ENCODE measurements at regions not wholly inside any gene's neighbourhood (a gene's known extent, or its start where the extent isn't known, plus 50 kb on each side); places are given as distances from the start of the nearest gene placed in this dataset.

DNA sequence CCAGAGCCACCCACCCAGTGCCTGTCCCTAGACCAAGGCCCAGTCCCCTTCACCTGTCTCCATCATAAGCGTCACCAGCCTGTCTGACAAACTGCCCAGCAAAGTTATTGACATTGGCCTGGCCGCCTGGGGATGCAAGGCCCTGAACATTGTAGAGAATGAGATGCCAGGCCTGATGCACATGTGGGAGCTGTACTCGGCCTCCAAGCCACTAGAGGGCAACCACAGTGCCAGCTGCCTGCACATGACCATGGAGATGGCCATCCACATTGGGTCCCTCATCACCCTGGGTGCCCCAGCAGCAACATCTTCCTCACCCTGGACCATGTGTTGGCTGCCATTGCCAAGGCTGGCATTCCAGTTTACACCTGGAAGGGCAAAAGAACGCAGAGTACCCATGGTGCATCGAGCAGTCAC is 63.7 kb upstream of the ANTXRL start:
- Histone ChIP-seq H3K27me3 (ENCODE audit: insufficient read depth, low read length) (no peaks in the 10 kb centered on the region; the same call in 1 of the 2 replicates), H3K36me3 (ENCODE audit: insufficient read depth, low read depth, low read length) (no peaks in the 10 kb centered on the region), H3K27ac (ENCODE audit: low read length) (no peak overlapping the region), H3K4me1 (ENCODE audit: insufficient read depth, low read length) (no peaks in the 10 kb centered on the region), H3K4me3 (ENCODE audit: low read length) (no peak overlapping the region), H3K9me3 (ENCODE audit: insufficient read depth, low read depth, low read length) (no peaks in the 10 kb centered on the region), H3K9ac (ENCODE audit: low read depth, low read length) (no peak overlapping the region)

DNA sequence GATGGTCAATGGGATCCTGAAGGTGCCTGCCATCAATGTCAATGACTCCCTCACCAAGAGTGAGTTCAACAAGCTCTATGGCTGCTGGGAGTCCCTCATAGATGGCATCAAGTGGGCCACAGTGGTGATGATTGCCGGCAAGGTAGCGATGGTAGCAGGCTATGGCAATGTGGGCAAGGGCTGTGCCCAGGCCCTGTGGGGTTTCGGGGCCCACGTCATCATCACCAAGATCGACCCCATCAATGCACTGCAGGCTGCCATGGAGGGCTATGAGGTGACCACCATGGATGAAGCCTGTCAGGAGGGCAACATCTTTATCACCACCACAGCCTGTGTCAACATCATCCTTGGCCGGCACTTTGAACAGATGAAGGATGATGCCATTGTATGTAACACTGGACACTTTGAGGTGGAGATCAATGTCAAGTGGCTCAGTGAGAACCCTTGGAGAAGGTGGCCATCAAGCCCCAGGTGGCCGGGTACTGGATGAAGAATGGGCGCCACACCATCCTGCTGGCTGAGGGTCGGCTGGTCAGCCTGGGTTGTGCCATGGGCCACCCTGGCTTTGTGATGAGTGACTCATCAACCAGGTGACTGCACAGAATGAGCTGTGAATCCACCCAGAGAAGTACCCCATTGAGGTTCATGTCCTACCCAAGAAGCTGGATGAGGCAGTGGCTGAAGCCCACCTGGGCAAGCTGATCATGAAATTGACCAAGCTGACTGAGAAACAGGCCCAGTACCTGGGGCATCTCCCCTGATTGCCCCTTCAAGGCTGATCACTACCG is 63.0 kb upstream of the ANTXRL start:
- Histone ChIP-seq H3K36me3 (ENCODE audit: insufficient read depth, low read depth, low read length) (no peaks in the 10 kb centered on the region), H3K4me1 (ENCODE audit: insufficient read depth, low read length) (no peaks in the 10 kb centered on the region; the same call in 1 of the 2 replicates), H3K4me3 (ENCODE audit: low read length) (no peak overlapping the region), H3K9me3 (ENCODE audit: insufficient read depth, low read depth, low read length) (no peaks in the 10 kb centered on the region), H3K9ac (ENCODE audit: low read depth, low read length) (no peak overlapping the region), H3K27me3 (ENCODE audit: insufficient read depth, low read length) (no peaks in the 10 kb centered on the region), H3K27ac (ENCODE audit: low read length) (no peak overlapping the region)

DNA sequence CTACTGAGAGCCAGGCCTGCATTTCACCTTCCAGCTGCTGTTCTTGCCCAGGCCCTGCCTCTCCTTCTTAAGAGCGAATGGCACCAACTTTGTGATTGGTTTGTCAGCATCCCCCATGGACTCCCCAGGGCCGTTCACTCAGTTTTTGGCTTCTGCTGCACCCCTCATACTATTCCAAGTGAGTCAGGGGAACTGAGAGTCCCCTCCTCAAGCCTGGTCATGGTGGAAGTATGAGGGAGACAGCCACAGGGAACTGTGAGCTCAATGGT is 62.4 kb upstream of the ANTXRL start:
- no peaks in the 10 kb centered on the region; the same call in 1 of the 2 replicates for H3K4me1 ChIP-seq (ENCODE audit: insufficient read depth, low read length)

DNA sequence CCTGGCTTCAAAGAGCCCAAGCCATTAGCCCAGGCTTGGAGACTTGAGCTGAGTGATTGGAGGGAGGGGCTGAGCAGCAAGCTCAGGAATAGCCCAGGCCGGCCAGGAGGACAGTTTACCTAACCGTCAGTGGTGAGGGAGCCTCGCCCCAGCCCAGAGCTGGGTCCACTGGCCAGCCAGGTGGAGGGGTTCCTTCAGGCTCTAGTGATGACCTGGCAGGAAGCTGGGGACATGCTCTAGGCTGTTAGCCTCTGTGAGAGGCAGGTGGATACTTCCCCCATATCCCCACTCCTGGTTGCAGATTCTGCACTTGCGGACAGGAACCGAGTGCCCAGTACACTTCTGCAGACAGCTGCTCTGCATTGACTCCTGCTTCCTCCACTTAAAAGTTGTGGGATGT is 61.2 kb upstream of the ANTXRL start:
- Histone ChIP-seq H3K4me3 (ENCODE audit: low read length) (no peak overlapping the region), H3K27me3 (ENCODE audit: insufficient read depth, low read length) (no peaks in the 10 kb centered on the region), H3K27ac (ENCODE audit: low read length) (no peak overlapping the region), H3K4me1 (ENCODE audit: insufficient read depth, low read length) (no peaks in the 10 kb centered on the region; the same call in 1 of the 2 replicates), H3K9ac (ENCODE audit: low read depth, low read length) (no peak overlapping the region), H3K36me3 (ENCODE audit: insufficient read depth, low read depth, low read length) (no peaks in the 10 kb centered on the region), H3K9me3 (ENCODE audit: insufficient read depth, low read depth, low read length) (no peaks in the 10 kb centered on the region)

More for the DNA sequence above, 62.4 kb upstream of the ANTXRL start:
- no peaks in the 10 kb centered on the region for H3K36me3 ChIP-seq (ENCODE audit: insufficient read depth, low read depth, low read length)
- no peak overlapping the region for H3K4me3 ChIP-seq (ENCODE audit: low read length)
- no peaks in the 10 kb centered on the region for H3K27me3 ChIP-seq (ENCODE audit: insufficient read depth, low read length)
- H3K9me3 ChIP-seq (ENCODE audit: insufficient read depth, low read depth, low read length), result no peaks in the 10 kb centered on the region
- no peak overlapping the region for H3K27ac ChIP-seq (ENCODE audit: low read length)
- no peak overlapping the region for H3K9ac ChIP-seq (ENCODE audit: low read depth, low read length)

DNA sequence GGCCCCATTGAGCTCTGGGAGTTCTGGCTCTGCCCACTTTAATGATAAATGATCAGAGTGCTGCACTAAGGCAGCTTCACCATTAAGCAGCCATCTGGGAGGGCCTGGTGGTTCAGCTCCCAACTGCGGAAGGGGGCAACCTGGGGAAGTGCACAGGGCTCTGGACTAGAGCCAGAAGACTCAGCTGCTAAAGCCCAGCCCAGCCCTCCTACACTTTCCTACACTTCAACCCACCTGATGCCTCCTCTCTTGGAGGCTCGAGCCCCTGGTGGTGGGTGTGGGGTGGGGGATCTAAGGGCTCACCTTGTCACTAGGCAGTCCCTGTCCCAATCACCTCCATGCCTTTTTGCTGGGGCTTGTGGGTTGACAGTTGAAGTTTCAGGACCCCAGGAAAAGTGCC is 60.6 kb upstream of the ANTXRL start:
- Histone ChIP-seq H3K4me1 (ENCODE audit: insufficient read depth, low read length) (no peaks in the 10 kb centered on the region; the same call in 1 of the 2 replicates), H3K9ac (ENCODE audit: low read depth, low read length) (no peak overlapping the region), H3K27ac (ENCODE audit: low read length) (no peak overlapping the region), H3K4me3 (ENCODE audit: low read length) (no peak overlapping the region), H3K9me3 (ENCODE audit: insufficient read depth, low read depth, low read length) (no peaks in the 10 kb centered on the region), H3K36me3 (ENCODE audit: insufficient read depth, low read depth, low read length) (no peaks in the 10 kb centered on the region), H3K27me3 (ENCODE audit: insufficient read depth, low read length) (no peaks in the 10 kb centered on the region)

DNA sequence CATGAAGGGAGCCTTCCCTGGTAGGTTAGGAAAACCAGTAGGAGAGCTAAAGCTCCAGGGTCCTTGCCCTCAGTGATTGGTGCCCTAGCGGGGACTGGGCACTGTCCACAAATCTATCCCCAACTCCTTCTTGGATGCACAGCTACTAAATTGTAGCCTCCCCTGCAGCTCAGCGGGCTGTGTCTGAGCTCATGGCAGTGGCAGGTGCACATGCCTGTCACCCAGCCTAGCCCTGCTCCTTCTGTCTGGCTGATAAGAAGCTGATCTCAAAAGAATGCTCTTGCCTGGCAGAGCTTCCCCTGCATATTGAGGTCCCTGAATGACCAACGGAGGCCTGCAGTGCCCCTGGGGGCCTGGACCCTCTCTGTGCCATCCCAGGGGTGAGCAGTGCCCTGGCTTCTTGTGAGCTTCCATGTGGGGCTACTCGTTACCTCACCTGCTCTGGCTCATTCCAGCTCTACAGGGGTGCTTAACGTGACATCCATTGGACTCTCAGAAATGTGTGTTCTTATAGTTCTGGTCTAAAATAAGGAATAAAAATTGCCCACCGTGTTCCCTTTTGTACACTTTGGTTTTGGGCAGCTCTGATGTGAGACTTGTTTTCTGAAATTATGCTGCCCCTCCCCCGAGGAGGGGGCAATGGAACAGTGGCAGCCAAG is 59.8 kb upstream of the ANTXRL start:
- Histone ChIP-seq H3K9me3 (ENCODE audit: insufficient read depth, low read depth, low read length) (no peaks in the 10 kb centered on the region), H3K27me3 (ENCODE audit: insufficient read depth, low read length) (no peaks in the 10 kb centered on the region), H3K36me3 (ENCODE audit: insufficient read depth, low read depth, low read length) (no peaks in the 10 kb centered on the region), H3K27ac (ENCODE audit: low read length) (no peak overlapping the region), H3K4me3 (ENCODE audit: low read length) (no peak overlapping the region), H3K4me1 (ENCODE audit: insufficient read depth, low read length) (no peaks in the 10 kb centered on the region; the same call in 1 of the 2 replicates), H3K9ac (ENCODE audit: low read depth, low read length) (no peak overlapping the region)

DNA sequence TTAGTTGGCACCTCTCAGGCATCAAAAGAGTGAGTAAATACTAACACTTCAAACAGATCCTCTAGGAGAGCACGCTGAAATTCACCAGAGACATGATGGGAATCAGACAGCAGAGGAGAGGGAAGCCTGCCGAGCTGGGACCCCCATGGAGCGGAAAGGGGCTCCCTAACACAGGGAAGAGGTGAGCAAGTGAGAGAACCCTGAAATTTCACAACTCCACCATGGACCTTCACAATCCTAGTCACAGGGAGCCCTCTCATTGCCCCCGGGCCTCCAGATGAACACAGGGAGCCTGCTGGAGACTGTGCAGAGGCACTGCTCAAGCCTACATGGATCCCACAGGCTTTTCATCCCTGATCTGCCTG is 59.2 kb upstream of the ANTXRL start:
- Histone ChIP-seq H3K36me3 (ENCODE audit: insufficient read depth, low read depth, low read length) (no peaks in the 10 kb centered on the region), H3K27ac (ENCODE audit: low read length) (no peak overlapping the region), H3K4me3 (ENCODE audit: low read length) (no peak overlapping the region), H3K9ac (ENCODE audit: low read depth, low read length) (no peak overlapping the region), H3K27me3 (ENCODE audit: insufficient read depth, low read length) (no peaks in the 10 kb centered on the region), H3K4me1 (ENCODE audit: insufficient read depth, low read length) (no peaks in the 10 kb centered on the region; the same call in 1 of the 2 replicates), H3K9me3 (ENCODE audit: insufficient read depth, low read depth, low read length) (no peaks in the 10 kb centered on the region)

DNA sequence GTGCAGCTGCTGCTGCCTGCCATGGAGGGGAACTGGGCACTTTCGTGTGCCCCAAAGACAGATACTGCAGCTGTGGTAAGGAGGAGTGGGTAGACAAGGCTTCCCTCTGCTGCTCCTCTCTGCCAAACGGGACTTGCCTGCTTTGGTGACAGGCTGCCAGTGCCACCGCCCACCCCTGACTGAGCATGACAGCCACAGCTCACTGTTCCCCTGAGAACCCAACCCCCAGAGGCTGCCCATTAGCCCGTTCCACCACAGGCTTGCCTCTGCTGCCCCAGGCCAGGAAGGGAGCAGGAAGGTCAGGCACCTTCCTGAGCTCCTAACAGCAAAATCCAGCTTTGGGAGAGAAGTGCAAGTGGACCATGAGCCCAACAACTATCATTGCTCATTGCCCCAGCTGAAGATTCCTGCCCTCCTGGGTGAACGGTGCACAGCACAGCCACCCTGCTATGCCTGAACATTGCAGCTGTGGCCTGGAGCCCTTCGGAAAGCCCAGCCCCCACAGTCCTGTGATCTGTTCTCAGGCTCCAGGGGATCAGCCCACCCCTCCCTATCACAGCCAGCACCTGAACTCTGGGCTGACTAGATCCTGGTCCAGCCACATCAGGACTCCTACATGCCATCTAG is 58.7 kb upstream of the ANTXRL start:
- no peak overlapping the region for H3K27ac ChIP-seq (ENCODE audit: low read length)
- H3K36me3 ChIP-seq (ENCODE audit: insufficient read depth, low read depth, low read length), result no peaks in the 10 kb centered on the region
- H3K4me1 ChIP-seq (ENCODE audit: insufficient read depth, low read length), result no peaks in the 10 kb centered on the region; the same call in 1 of the 2 replicates
- H3K4me3 ChIP-seq (ENCODE audit: low read length), result no peak overlapping the region
- H3K9ac ChIP-seq (ENCODE audit: low read depth, low read length), result no peak overlapping the region
- no peaks in the 10 kb centered on the region for H3K9me3 ChIP-seq (ENCODE audit: insufficient read depth, low read depth, low read length)
- H3K27me3 ChIP-seq (ENCODE audit: insufficient read depth, low read length), result no peaks in the 10 kb centered on the region

DNA sequence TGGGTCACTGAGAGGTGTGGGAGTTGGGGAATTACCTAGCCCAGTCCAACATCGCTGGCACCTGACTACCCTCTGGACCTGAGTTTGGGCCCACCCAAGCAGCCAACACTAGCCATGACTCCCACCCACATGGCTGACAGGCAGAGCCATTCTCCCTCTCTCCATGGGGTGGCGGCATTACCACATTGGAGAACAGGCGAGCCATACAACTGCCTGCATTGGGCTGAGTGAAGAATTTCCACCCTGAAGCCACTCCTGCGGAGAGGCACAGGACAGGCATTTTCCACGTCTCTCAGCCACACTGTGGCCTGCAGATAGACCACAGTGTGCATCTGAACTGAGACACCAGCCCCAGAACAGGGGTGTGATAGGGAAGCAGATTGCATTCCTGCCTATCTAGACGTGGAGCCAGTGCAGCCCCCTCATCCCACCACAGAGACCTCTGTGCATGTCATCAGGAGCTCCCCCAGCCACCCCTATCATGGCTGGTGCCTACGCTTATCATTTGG is 58.2 kb upstream of the ANTXRL start:
- no peak overlapping the region for H3K27ac ChIP-seq (ENCODE audit: low read length)
- H3K9ac ChIP-seq (ENCODE audit: low read depth, low read length), result no peak overlapping the region
- no peaks in the 10 kb centered on the region for H3K9me3 ChIP-seq (ENCODE audit: insufficient read depth, low read depth, low read length)
- H3K36me3 ChIP-seq (ENCODE audit: insufficient read depth, low read depth, low read length), result no peaks in the 10 kb centered on the region
- H3K4me3 ChIP-seq (ENCODE audit: low read length), result no peak overlapping the region
- H3K4me1 ChIP-seq (ENCODE audit: insufficient read depth, low read length), result no peaks in the 10 kb centered on the region; the same call in 1 of the 2 replicates
- H3K27me3 ChIP-seq (ENCODE audit: insufficient read depth, low read length), result no peaks in the 10 kb centered on the region

DNA sequence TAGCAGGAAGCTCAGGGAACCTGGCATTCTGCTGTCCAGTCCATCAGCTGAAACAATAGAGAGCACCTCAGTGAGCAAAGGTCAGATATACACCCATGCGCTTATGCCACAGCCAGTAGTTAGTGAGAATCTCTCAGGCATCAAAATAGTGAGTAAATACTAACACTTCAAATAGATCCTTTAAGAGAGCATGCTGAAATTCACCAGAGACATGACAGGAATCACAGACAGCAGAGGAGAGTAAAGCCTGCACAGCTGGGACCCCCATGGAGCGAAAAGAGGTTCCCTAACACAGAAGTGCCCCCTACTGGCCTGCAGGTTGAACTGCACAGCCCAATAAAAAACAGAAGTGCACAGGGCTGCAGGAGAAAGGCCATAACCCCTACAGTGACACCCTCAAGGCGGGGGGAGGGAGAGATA is 57.6 kb upstream of the ANTXRL start:
- H3K4me1 ChIP-seq (ENCODE audit: insufficient read depth, low read length), result no peaks in the 10 kb centered on the region; the same call in 1 of the 2 replicates
- H3K27me3 ChIP-seq (ENCODE audit: insufficient read depth, low read length), result no peaks in the 10 kb centered on the region
- H3K9ac ChIP-seq (ENCODE audit: low read depth, low read length), result no peak overlapping the region
- H3K4me3 ChIP-seq (ENCODE audit: low read length), result no peak overlapping the region
- no peaks in the 10 kb centered on the region for H3K9me3 ChIP-seq (ENCODE audit: insufficient read depth, low read depth, low read length)
- H3K27ac ChIP-seq (ENCODE audit: low read length), result no peak overlapping the region
- H3K36me3 ChIP-seq (ENCODE audit: insufficient read depth, low read depth, low read length), result no peaks in the 10 kb centered on the region

DNA sequence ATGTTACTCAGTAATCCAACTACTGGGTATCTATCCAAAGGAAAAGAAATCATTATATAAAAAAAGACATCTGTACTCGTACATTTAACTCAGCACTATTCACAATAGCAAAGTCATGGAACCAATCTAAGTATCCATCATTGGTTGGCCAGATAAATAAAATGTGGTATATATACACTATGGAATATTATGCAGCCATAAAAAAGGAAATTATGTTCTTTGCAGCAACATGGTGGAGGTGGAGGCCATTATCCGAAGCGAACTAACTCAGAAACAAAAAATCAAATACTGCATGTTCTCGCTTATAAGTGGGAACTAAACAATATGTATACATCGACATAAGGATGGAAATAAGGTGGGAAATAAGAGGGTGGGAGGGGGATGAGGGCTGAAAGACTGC is 56.2 kb upstream of the ANTXRL start:
- Histone ChIP-seq H3K36me3 (ENCODE audit: insufficient read depth, low read depth, low read length) (no peaks in the 10 kb centered on the region), H3K27ac (ENCODE audit: low read length) (no peak overlapping the region), H3K9me3 (ENCODE audit: insufficient read depth, low read depth, low read length) (no peaks in the 10 kb centered on the region), H3K27me3 (ENCODE audit: insufficient read depth, low read length) (no peaks in the 10 kb centered on the region), H3K9ac (ENCODE audit: low read depth, low read length) (no peak overlapping the region), H3K4me1 (ENCODE audit: insufficient read depth, low read length) (no peaks in the 10 kb centered on the region; the same call in 1 of the 2 replicates), H3K4me3 (ENCODE audit: low read length) (no peak overlapping the region)

DNA sequence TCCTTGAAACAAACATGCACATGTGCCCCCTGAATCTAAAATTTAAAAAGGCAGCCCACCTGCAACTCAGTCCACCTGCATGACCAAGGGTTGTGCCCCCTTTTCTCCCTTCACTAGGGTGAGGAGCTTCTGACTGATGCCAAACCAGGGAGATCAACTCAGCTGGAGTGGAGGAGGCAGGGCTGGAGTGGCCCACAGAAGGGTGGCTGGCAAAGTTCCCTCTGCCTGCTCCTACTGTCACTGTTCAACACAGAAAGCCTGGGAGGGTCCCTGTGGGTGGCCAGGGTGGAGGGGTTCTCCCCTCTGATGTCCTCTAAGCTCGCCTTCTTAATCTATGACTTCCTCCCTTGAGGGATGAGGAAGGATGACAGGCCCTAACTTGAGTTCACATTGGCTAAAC is 55.7 kb upstream of the ANTXRL start:
- H3K27me3 ChIP-seq (ENCODE audit: insufficient read depth, low read length), result no peaks in the 10 kb centered on the region
- no peak overlapping the region for H3K27ac ChIP-seq (ENCODE audit: low read length)
- no peak overlapping the region for H3K4me3 ChIP-seq (ENCODE audit: low read length)
- H3K4me1 ChIP-seq (ENCODE audit: insufficient read depth, low read length), result no peaks in the 10 kb centered on the region; the same call in 1 of the 2 replicates
- no peak overlapping the region for H3K9ac ChIP-seq (ENCODE audit: low read depth, low read length)
- no peaks in the 10 kb centered on the region for H3K9me3 ChIP-seq (ENCODE audit: insufficient read depth, low read depth, low read length)
- no peaks in the 10 kb centered on the region for H3K36me3 ChIP-seq (ENCODE audit: insufficient read depth, low read depth, low read length)
